HCT116 (cell line): ENCODE measurements at regions not wholly inside any gene's neighbourhood (a gene's known extent, or its start where the extent isn't known, plus 50 kb on each side); places are given as distances from the start of the nearest gene placed in this dataset.

ENCODE experiments used
- CEBPB ChIP-seq: IDR thresholded peaks from 2 replicates; pipeline ENCODE4 v1.6.1; 2012; ENCODE audit warnings: low read depth
- CTCF ChIP-seq, 3 experiments: fragments of 200-600 bp in 1 of 3; sonication (generic) in 1 of 3; IDR thresholded peaks in 2 of 3; conservative IDR thresholded peaks in 1 of 3; 2 replicates each; pipeline ENCODE4 v1.5.1; 2012 to 2017; ENCODE audit warnings: low read depth in 2 of 3, low read length in 2 of 3, antibody characterized with exemption in 1 of 3, borderline replicate concordance in 1 of 3, control low read depth in 1 of 3, mild to moderate bottlenecking in 1 of 3, mixed read lengths in 1 of 3, mixed run types in 1 of 3, moderate library complexity in 1 of 3; ENCODE audit not compliant: insufficient read depth in 1 of 3
- EZH2 ChIP-seq: fragments of 200-600 bp; sonication (generic); IDR thresholded peaks from 2 replicates; pipeline ENCODE4 v1.6.1; 2017; ENCODE audit warnings: antibody characterized with exemption, mixed run types
- POLR2A ChIP-seq: IDR thresholded peaks from 2 replicates; pipeline ENCODE4 v1.7.0; 2011; ENCODE audit warnings: borderline replicate concordance; ENCODE audit not compliant: insufficient read depth, insufficient read length; ENCODE audit errors: extremely low read depth

GRCh38 chr2:220296174-220296573 lies 668.7 kb downstream of the SLC4A3 start:
- no peak for TF ChIP-seq CTCF (IDR thresholded peaks at IDR 0.05 in 2 of 3, conservative IDR thresholded peaks at IDR 0.05 in 1 of 3; ENCODE audit: borderline replicate concordance in 1 of 3, insufficient read depth in 1 of 3, low read depth in 2 of 3, low read length in 2 of 3)
- no peak for TF ChIP-seq POLR2A
- no peak for TF ChIP-seq CEBPB
- no peak for TF ChIP-seq EZH2
